D341Med (cell line): ENCODE measurements at regions not wholly inside any gene's neighbourhood (a gene's known extent, or its start where the extent isn't known, plus 50 kb on each side); places are given as distances from the start of the nearest gene placed in this dataset.
"Not testable (repeated sequence)": the region's sequence is repeated elsewhere in the genome, so short reads cannot be mapped to it uniquely, and the experiment has no call there.

Experiments used
- DNase-seq: peaks from one replicate; pipeline ENCODE4 v3.0.0; 2012; ENCODE audit warnings: low spot score

DNA sequence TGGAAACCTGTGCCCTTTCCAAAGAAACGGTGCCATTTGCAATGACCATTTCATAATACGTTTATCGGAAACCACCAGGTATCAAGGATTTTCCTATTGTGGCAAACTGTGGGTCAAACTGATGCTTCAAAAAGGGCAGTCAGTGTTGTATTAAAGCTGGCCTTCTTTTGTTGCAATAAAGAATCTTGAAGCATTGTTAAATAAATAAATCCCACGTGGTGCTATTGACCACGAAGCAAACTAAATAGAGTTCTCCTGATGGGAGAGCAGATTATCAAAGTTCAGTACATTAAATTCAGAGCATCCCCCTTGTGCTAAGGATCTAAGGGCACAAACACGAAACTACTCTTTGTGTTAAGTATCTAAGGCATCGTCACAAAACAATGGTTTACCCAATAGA, 545.9 kb upstream of the MIR17HG start:
- DNase-seq: no peak

- DNase-seq: no peak
These were observed 544.3 kb upstream of the MIR17HG start for GRCh38 chr13:90803210-90803609.

DNA sequence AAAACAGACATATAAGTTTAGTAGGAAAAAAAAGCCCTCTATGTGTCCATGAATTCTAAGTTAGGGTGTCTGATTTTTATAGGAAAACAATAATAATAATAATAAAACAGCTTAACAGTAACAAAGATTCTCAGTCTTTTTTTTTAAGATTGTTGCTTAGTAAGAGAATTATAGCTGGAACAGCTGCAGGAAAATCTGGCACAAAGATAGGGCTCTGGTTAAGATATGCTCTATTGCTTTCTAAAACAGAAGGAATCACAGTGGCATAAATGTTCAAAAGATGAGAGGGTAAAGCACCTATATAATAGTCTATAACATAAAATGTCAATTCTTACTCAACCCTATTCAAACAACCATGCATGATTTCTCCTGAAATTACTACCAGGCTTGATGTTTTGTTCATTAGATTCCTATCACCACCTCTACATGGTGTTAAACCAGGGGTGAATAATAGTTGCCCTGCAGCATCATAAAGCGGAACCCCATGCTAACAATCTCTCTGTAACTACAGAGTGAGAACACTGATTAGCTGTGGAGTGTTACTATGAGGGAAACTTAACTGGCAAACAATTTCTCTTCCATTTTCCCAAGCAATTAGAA, 541.4 kb upstream of the MIR17HG start:
- no peak for DNase-seq

GRCh38 chr13:90806892-90807291, 540.6 kb upstream of the MIR17HG start:
- DNase-seq: no peak

GRCh38 chr13:90808838-90809237, 538.6 kb upstream of the MIR17HG start:
- no peak for DNase-seq

- DNase-seq: no peak
These were observed 523.5 kb upstream of the MIR17HG start for GRCh38 chr13:90824032-90824431.

- DNase-seq: no peak
These were observed 520.8 kb upstream of the MIR17HG start for GRCh38 chr13:90826688-90827087.

DNA sequence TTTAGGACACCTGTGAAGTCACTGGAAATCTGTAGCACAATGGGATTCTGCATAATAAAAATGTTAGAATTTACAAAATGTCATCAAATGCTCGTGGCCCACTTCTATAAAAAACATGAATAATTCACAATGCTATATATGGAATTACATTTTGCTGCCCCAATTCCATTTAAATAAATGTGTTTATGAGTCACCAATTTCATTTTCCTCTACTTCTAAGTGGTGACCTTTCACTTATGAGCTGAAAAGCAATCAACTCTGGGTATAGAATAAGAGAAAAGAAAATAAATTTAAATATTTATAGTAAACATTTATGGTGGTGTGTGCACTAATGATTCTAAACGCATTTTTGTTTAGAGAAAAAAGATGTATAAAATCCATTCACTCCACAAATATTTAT, 516.7 kb upstream of the MIR17HG start:
- no peak for DNase-seq

- DNase-seq: no peak
These were observed 513.5 kb upstream of the MIR17HG start for GRCh38 chr13:90833951-90834350.

- no peak for DNase-seq
These were observed 512.8 kb upstream of the MIR17HG start for GRCh38 chr13:90834700-90835099.

DNA sequence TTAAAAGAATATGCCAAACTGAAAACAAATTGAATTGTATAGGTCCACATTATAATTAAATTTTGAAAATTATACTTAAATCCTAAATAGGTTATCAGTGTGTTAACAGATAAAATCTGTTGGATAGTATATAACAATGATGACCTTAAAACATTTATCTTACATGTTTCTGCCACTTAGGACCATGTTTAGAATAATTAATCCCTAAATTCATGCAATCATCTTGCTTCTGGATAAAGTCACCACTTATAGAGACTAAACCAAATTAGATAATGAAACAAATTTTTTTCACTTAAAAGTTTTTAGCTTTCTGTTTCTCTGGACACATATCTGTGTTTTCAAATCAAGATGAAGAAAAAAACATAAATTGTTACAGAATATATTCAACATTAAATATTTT, 511.7 kb upstream of the MIR17HG start:
- DNase-seq: no peak

DNA sequence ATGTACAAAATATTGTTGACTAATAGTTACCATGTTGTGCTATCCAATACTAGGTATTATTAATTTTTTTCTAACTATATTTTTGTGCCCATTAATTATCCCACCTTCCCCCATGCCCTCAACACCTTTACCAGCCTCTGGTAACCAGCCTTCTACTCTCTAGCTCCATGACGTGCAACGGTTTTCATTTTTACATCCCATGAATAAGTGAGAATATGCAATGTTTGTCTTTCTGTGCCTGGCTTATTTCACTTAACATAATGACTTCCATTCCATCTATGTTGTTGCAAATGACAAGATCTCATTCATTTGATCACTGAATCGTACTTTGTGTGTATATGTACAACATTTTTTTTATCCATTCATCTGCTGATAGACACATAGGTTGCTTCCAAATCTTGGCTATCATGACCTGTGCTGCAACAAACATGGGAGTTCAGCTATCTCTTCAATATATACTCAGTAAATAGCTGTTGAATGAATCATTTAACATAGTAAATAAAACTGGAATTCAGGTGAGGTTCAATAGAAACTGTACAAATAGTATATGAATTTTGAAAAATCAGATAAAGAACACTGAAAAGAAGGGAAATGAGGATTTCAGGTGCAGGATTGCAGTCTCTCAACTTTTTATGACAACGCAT, 509.0 kb upstream of the MIR17HG start:
- DNase-seq: no peak

DNA sequence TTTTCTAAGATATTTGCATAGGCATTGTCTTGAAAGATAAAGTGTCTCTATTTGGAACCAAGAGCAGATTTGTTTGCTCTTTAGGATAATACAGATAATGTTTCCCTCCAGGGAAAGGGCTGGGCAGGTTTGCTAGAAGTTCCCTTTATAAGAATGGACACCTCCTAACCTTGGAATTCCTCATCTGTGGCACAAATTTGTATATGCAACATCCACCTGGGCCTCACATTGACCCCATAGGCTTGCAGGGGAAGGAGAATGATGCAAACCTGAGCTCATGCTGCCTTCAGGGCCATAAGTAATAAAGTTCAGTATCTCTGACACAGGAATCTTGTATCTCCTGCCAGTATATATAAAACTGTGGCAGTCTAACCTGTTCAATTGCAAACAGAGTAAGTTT, 508.4 kb upstream of the MIR17HG start:
- no peak for DNase-seq

- DNase-seq: no peak
These were observed 500.6 kb upstream of the MIR17HG start for GRCh38 chr13:90846936-90847335.

- DNase-seq: not testable (repeated sequence)
These were observed 493.8 kb upstream of the MIR17HG start for GRCh38 chr13:90853666-90854065.

DNA sequence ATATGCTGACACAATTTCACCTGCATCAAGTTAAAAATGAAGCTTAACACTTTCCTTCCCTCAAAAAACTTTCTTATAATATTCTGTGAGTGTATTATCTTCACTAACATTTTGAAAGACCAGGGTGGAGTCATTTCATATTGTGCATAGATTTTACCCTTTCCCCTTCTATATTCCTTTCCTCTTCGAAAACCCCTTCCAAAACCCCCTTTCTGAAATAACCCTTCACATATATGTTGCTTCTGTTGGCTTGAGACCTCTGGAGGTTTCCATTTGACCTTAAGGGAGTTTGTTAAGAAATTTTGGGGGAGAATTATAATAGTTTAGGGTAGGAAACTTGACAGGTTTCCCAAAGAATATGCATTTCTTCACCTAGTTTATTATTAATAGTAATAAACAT, 489.6 kb upstream of the MIR17HG start:
- no peak for DNase-seq

DNA sequence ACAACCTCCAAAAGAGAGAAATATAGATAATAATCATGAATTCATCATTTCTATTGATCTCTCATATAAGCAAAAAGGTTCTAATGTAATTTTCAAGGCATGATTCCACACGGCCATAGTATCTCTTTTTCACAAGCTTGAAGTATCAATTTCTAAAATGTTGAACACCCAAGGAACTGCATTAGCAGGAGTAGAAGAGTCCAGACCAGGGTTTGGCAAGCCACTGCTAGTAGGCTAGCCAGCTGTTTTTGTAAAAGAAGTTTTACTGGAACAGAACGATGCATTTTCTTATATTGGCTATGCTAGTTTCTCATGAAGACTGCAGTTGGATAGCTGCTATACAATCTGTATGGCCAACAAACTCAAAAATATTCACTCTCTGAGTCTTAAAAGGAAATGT, 481.5 kb upstream of the MIR17HG start:
- no peak for DNase-seq

DNA sequence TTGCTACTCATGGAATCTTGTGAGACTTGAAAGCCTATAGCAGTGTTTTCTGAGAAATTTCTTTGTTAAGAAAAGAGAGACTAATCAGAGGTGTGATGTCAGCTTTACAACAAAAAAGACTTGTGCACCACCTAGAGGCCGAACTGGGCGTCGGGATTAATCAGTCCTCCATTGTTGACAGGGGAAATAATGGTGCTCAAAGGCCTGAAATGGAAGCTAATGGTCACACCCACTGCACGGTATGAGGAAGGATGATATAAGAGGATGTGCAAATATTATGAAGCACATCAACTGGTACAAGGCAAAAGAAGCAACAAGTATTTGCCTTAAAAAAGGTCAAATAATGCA, 480.2 kb upstream of the MIR17HG start:
- peak; percentile 64 for DNase-seq

DNA sequence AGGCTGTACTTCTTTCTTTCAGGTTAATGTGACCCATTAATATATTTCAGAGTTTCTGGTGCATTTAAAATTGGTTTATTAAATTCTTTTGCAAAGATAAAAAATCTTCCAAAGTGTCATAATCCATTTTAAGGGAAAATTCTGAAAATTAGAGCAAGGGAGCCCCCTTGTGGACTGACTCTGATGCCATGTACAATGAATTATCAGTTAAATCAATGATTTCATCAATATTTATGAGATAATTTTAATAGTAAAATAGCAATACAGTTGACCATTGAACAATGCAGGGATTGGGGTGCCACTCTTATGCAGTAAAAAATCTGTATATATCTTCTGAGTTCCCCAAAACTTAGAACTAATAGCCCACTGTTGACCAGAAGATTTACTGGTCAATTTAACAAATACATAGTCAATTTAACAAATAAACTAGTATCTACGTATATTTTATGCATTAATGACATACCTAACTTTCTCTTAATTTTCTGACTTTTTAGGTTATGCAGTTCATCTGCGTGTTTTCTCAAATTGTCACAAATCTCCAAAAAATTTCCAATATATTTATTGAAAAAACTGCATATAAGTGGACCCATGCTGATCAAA, 479.1 kb upstream of the MIR17HG start:
- DNase-seq: no peak

- no peak for DNase-seq
These were observed 477.9 kb upstream of the MIR17HG start for GRCh38 chr13:90869580-90869979.

- DNase-seq: no peak
These were observed 474.9 kb upstream of the MIR17HG start for GRCh38 chr13:90872491-90873025.

GRCh38 chr13:90880790-90881189, 466.7 kb upstream of the MIR17HG start:
- DNase-seq: no peak

GRCh38 chr13:90882551-90882950, 464.9 kb upstream of the MIR17HG start:
- no peak for DNase-seq

GRCh38 chr13:90883592-90883991, 463.9 kb upstream of the MIR17HG start:
- DNase-seq: no peak
